OCI-LY1 (cell line): ENCODE measurements at regions not wholly inside any gene's neighbourhood (a gene's known extent, or its start where the extent isn't known, plus 50 kb on each side); places are given as distances from the start of the nearest gene placed in this dataset.

Experiments used
- H2AFZ ChIP-seq: fragments of 200-600 bp; sonication (generic), shearing (Covaris generic); 2 replicates; pipeline ENCODE4 v1.6.0; 2014; ENCODE audit warnings: antibody characterized with exemption, mild to moderate bottlenecking, low read length
- H3F3A ChIP-seq: fragments of 200-600 bp; sonication (generic), shearing (Covaris generic); 2 replicates; pipeline ENCODE4 v1.6.0; 2014; ENCODE audit warnings: mild to moderate bottlenecking, antibody characterized with exemption, low read length, moderate library complexity; ENCODE audit not compliant: insufficient read depth
- H3K27ac ChIP-seq: fragments of 200-600 bp; sonication (generic); 2 replicates; pipeline ENCODE4 v1.5.1; 2014; ENCODE audit warnings: low read length, mixed run types, mild to moderate bottlenecking, low read depth; ENCODE audit not compliant: poor library complexity, severe bottlenecking
- H3K27me3 ChIP-seq: fragments of 200-600 bp; sonication (generic); 2 replicates; pipeline ENCODE4 v1.6.0; 2014; ENCODE audit warnings: antibody characterized with exemption, mild to moderate bottlenecking, low read length, moderate library complexity; ENCODE audit not compliant: insufficient read depth
- H3K36me3 ChIP-seq: fragments of 200-600 bp; sonication (generic); 2 replicates; pipeline ENCODE4 v1.6.1; 2014; ENCODE audit warnings: mild to moderate bottlenecking, antibody characterized with exemption, low read length, moderate library complexity, mixed read lengths; ENCODE audit not compliant: insufficient read depth
- H3K4me1 ChIP-seq: fragments of 200-600 bp; sonication (generic); 2 replicates; pipeline ENCODE4 v1.5.1; 2014; ENCODE audit warnings: mild to moderate bottlenecking, low read length, moderate library complexity; ENCODE audit not compliant: insufficient read depth, severe bottlenecking
- H3K4me2 ChIP-seq: fragments of 200-600 bp; sonication (generic), shearing (Covaris generic); 2 replicates; pipeline ENCODE4 v1.6.1; 2014; ENCODE audit warnings: low read length
- H3K4me3 ChIP-seq: fragments of 200-600 bp; sonication (generic); 2 replicates; pipeline ENCODE4 v1.5.1; 2014; ENCODE audit warnings: low read length, low read depth, mild to moderate bottlenecking, mixed read lengths; ENCODE audit not compliant: poor library complexity, severe bottlenecking
- H3K79me2 ChIP-seq: fragments of 200-600 bp; shearing (Covaris generic); 2 replicates; pipeline ENCODE4 v1.6.1; 2016; ENCODE audit warnings: mixed run types, low read length, mixed read lengths; ENCODE audit not compliant: insufficient read depth
- H3K9ac ChIP-seq: fragments of 200-600 bp; sonication (generic), shearing (Covaris generic); 2 replicates; pipeline ENCODE4 v1.6.1; 2014; ENCODE audit warnings: mild to moderate bottlenecking, low read length, mixed read lengths
- H3K9me2 ChIP-seq: fragments of 200-600 bp; sonication (generic), shearing (Covaris generic); 2 replicates; pipeline ENCODE4 v1.6.1; 2014; ENCODE audit warnings: low read depth, mild to moderate bottlenecking, low read length, mixed read lengths
- H3K9me3 ChIP-seq: fragments of 200-600 bp; shearing (Covaris generic); 2 replicates; pipeline ENCODE4 v1.6.1; 2014; ENCODE audit warnings: low read length, mixed read lengths
- H4K20me1 ChIP-seq: fragments of 200-600 bp; sonication (generic), shearing (Covaris generic); 2 replicates; pipeline ENCODE4 v1.6.0; 2016; ENCODE audit warnings: mild to moderate bottlenecking, low read length; ENCODE audit not compliant: insufficient read depth
- CTCF ChIP-seq: fragments of 200-600 bp; sonication (generic), shearing (Covaris generic); IDR thresholded peaks from 2 replicates; pipeline ENCODE4 v1.5.1; 2017; ENCODE audit warnings: mild to moderate bottlenecking, antibody characterized with exemption, low read length, moderate library complexity, mixed read lengths
- EZH2 ChIP-seq: fragments of 200-600 bp; sonication (generic), shearing (Covaris generic); IDR thresholded peaks from 2 replicates; pipeline ENCODE4 v1.8.0; 2017; ENCODE audit warnings: borderline replicate concordance, mixed run types, mild to moderate bottlenecking, antibody characterized with exemption, low read length, moderate library complexity, mixed read lengths

GRCh38 chr14:51145246-51145645 is 50.3 kb upstream of the TRIM9 start:
- H4K20me1 ChIP-seq = no peaks in the 10 kb centered on the region

DNA sequence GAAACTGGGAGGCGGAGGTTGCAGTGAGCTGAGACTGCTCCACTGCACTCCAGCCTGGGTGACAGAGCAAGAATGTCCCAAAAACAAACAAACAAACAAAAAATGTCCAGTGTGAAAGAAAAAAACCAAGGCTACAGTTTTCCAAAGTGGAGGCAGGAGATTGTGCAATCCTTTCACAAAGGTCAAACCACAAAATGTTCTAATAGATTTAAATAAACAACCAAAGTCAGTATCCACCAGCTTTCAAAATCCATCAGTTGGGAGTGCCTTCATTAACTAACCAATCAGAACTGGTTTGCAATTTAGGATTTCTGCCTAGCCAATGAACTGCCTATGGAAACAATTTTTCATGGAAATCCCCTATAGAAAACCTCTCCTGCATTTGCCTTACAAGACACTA is 52.3 kb upstream of the TRIM9 start:
- TF ChIP-seq EZH2 (no peak), CTCF (no peak)
- Histone ChIP-seq H3K4me1 (no peaks in the 10 kb centered on the region), H3K27ac (no peak overlapping the region), H3K4me3 (no peak overlapping the region), H3K4me2 (no peak overlapping the region), H3K27me3 (no peaks in the 10 kb centered on the region), H3K9me2 (no peaks in the 10 kb centered on the region), H3K79me2 (no peaks in the 10 kb centered on the region), H2AFZ (no peak overlapping the region), H4K20me1 (no peaks in the 10 kb centered on the region), H3K9me3 (peaks cover 9% of the 10 kb centered on the region), H3K36me3 (no peaks in the 10 kb centered on the region), H3F3A (no peaks in the 10 kb centered on the region), H3K9ac (no peak overlapping the region)

More at GRCh38 chr14:51145246-51145645, 50.3 kb upstream of the TRIM9 start:
- H3K27me3 ChIP-seq = no peaks in the 10 kb centered on the region
- H3K79me2 ChIP-seq = no peaks in the 10 kb centered on the region
- no peaks in the 10 kb centered on the region for H3K36me3 ChIP-seq
- no peaks in the 10 kb centered on the region for H3F3A ChIP-seq
- peaks cover 9% of the 10 kb centered on the region for H3K9me3 ChIP-seq
- H3K9me2 ChIP-seq = no peaks in the 10 kb centered on the region
- H3K4me3 ChIP-seq = no peak overlapping the region
- no peaks in the 10 kb centered on the region for H3K4me1 ChIP-seq
- TF ChIP-seq CTCF (no peak), EZH2 (no peak)
- H3K4me2 ChIP-seq = no peak overlapping the region
- H2AFZ ChIP-seq = no peak overlapping the region
- H3K27ac ChIP-seq = no peak overlapping the region
- H3K9ac ChIP-seq = no peak overlapping the region

GRCh38 chr14:51155326-51155725 is 60.4 kb upstream of the TRIM9 start:
- Histone ChIP-seq H3K36me3 (no peaks in the 10 kb centered on the region), H3K9ac (no peak overlapping the region), H3K4me1 (no peaks in the 10 kb centered on the region), H3F3A (no peaks in the 10 kb centered on the region), H3K4me3 (no peak overlapping the region), H4K20me1 (no peaks in the 10 kb centered on the region), H2AFZ (no peak overlapping the region), H3K27me3 (no peaks in the 10 kb centered on the region), H3K4me2 (no peak overlapping the region), H3K9me3 (no peaks in the 10 kb centered on the region), H3K27ac (no peak overlapping the region), H3K9me2 (no peaks in the 10 kb centered on the region), H3K79me2 (no peaks in the 10 kb centered on the region)
- no peak for TF ChIP-seq EZH2
- TF ChIP-seq CTCF = no peak
